ENCODE measurements at regions not wholly inside any gene's neighbourhood (a gene's known extent, or its start where the extent isn't known, plus 50 kb on each side); places are given as distances from the start of the nearest gene placed in this dataset.
"Not testable (repeated sequence)": the region's sequence is repeated elsewhere in the genome, so short reads cannot be mapped to it uniquely, and the experiment has no call there.

DNA sequence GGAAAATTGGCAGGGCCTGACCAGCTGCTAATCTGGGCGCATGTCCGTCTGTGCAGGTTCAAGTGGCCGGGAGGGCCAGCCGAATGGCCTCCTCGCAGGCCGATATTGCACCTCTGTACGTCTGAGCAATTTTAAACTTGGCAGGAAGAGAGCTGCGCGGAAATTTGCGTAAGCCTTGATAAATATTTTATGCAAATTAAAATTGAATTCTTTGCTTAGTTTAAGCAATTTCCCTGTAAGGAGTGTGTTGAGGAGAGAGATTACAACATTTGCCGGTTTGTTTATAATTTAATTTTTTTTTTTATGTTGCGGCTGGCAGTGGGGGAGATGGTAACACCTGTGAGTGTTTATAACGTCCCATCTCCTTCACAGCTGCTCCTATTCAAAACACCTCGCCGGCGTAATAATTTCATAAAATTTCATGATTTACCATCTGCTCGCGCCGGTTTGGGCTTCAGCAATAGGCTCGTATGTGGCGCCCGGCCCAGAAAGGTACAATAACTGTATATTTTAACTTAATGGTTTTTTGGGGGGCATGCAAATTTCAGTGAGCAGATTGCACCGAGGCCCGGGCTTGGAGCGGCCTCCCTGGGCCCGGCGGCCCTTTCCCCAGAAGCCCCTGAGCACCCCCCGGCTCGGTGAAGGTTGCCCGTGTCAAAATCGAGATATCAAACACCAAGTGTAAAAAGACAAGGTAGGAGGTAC lies 269.4 kb upstream of the MVB12B start:
- no peak for DNase-seq

DNA sequence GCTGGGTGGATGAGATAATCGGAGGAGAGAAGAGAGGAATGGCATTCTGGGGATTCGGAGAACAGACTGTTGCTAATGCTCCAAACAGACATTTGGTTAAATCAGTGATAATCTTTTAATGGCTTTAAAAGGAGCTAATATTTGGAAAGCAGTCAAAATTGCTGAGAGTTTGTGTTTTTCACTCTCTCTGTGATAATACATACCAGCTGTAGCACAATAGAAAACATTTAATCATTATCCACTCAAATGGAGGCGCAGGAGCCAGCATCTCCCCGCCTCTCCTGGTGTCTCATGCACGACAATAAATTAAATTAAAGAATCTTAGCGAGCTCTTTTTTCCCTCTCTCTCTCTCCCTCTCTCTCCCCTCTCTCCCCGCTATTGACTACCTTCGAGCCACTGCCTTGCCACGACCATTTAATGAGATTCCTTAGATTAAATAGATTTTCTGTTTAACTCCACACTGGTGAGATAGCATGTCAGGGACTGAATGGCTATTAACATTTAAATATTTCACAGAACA lies 268.6 kb upstream of the MVB12B start:
- no peak for DNase-seq

DNA sequence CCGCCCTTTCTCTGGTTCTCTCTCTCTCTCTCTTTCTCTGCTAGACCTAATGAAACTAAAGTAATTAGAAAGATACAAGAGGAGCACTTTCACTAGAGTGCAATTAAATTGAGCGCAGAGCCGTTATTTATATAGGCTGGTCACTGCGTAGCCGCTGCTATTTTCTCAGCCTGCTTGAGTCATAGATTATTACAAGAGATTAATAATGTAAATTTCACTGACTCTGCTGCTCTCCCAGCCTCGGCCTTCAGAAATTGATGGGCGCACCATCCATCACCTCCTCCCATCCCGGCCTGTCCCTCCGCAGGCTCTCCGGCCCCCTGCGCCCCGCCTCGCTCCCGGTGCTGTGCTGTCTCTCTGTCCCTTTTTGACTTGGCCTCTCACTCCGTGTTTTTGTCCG lies 268.0 kb upstream of the MVB12B start:
- no peak for DNase-seq

DNA sequence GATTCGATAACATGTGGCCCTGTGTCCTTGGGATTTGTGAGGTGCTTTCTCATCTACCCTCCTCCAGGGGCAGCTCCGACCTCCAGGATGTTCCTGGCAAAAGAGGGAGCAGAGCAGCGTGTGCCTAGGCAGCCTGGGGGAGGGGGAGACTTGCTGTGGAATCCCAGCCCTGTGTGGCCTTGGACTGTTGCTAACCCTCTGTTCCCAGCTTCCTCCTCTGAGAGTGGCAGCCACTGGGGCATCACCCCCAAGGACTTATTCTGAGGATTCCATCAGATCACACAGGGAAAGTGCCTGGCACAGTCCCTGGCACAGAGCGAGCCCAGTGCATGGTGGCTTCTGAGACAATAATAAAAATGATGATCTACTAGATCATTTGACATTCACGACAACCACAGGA lies 265.1 kb upstream of the MVB12B start:
- no peak for DNase-seq

DNA sequence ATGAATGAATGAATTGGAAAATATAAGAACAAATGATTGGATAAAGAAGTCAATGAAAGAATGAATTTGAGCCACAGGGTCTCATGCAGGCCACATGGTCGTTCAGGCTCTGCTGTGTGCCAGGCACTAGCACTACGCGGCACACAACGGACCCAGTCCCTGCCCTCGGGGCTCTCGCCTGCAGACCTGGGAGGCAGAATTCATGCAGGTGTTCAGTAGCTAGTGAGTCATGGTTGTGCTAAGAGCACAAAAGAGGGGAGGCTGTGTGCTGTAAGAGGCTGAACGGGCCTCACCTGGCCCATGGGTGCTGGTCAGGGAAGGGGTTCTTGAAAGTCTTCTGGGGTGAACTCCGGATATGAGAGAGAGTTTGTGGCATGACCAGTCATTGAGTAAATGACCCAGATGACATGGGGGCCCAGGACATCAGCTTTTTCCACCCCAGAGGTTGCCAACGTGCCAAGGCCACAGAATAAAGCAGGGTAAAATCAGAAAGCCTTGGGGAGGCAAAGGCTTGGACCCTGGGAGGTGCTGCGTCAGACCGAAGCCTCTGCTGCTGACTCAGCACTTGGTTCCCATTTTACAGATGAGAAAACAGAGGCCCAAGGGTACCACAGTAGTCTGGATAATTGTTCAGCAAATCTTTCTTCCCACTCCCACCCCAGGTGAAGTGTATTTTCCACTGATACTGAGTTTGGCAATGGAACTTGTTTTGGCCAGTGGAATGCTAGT lies 264.3 kb upstream of the MVB12B start:
- DNase-seq = no peak

DNA sequence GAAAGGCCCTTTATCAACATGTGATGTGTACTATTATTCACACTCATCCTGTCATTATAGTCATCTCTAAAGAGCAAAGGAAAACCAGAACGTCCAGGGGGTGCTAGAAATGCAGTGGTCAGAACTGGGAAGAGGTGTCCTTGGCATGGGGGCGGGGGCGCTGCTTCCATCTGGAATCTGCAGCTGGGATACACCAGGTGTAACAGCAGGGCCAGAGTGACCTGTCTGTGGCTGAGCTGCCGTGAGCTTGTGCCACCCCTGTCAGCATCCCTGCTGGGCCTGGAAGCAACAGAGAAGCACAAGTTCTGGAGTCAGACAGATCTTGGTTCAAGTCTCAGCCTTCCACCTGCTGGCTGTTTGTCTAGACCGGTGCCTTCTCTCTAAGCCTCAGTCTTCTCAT lies 263.3 kb upstream of the MVB12B start:
- DNase-seq = no peak

DNA sequence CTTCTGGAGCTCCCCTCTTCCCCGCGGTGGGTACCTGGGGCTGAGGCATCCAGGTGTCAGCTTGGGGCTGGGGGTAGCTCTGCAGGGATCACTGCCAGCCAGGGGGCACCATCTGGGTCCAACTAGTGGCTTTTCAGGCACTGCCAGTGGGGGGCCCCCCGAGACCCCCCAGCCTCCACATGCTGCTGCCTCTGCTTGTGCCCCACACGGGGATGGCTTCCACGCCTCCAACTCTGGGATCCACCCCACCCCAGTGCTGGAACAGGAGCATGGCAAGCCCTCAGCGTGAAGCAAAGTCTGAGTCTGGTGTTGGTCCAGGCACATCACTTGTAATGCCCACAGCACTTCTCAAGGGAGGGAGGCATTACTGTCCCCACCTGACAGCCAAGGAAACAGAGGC lies 260.5 kb upstream of the MVB12B start:
- no peak for DNase-seq

DNA sequence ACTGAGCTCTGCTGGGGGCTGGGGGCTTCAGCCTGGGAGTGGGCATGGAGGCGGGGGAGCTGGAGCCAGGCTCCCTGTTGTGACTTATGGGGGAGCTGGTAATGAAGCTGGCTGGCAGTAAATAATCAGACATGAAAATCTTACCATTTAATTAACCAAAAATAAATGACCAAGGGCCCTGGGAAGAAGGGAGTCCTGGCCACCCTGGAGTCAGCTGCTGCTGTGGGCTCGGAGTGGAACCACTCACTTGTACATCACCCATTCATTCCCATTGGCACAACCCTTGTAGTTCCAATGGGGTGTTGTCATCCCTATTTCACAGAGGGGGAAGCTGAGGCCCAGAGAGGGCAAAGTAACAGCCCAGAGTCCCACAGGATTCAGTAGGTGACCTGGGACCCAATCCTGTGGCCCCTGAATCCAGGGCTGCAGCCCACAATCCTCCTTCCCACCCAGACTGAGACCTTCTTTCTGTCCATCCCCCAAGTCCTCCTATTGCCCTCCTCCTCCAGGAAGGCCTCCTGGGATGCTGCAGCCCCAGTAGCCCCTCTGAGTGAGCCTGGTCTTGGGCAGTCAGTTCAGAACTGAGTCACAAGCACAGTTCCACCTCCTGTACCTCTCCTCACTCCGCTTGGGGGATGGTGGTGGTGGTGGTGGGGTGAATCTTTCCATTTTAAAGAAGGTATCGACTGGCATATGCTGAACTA lies 259.4 kb upstream of the MVB12B start:
- no peak for DNase-seq

DNA sequence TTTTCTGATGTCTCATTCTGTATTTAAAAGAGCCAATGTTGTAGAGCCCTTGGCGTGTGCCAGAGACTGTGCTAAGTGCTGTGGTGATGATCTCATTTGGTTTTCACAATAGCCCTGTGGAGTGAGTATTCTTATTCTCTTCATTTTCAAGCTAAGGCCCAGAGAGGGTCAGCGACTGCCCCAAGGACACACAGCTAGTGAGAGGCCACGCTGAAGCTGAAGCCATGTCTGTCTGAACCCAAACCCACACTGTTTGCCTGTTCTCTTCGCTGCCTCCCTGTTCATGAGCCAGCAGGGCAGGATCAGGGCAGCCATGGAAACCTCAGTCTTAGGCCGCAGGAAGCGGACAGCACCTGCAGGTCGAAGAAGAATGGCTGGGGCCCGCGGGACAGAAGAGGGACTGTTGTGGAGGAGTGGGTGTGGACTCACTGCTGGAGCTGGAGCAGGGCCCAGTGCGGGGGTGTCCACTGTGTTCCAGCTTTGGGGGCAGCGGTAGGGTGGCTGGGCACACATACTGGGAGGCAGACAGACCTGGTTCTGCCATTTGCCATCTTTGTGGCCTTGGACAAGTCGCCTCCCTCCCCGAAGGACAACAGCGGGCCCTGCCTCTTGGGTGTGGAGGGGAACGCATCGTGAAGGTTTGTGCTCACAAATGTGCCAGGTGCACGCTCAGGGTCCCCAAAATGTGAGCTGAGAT lies 257.9 kb upstream of the MVB12B start:
- DNase-seq = no peak

DNA sequence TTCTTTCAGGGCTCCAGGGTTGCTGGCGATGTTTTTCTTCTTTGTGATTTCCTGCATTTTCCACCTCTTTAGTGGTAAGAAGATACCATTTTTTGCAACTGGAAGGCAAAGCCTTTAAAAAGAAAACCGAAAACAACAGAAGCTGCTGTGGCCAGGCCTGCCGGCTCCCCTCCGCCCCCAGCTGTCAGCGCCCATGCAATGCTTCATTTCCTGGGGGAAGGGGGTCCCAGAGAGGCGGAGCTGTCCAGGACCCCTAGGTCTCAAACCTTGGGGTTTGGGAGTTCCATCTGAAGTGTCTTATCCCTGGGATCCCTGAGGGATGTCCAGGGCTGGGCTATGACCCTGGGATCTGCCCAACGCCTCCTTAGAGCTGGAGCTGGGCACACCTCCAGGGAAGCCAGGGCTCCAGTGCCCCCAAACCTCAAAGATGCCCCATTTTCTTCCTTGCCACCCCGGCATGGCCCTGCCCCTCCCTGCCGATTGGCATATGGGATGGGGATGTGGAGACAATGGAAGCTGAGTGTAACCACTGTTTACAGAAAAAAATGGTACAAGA lies 257.2 kb upstream of the MVB12B start:
- no peak for DNase-seq

DNA sequence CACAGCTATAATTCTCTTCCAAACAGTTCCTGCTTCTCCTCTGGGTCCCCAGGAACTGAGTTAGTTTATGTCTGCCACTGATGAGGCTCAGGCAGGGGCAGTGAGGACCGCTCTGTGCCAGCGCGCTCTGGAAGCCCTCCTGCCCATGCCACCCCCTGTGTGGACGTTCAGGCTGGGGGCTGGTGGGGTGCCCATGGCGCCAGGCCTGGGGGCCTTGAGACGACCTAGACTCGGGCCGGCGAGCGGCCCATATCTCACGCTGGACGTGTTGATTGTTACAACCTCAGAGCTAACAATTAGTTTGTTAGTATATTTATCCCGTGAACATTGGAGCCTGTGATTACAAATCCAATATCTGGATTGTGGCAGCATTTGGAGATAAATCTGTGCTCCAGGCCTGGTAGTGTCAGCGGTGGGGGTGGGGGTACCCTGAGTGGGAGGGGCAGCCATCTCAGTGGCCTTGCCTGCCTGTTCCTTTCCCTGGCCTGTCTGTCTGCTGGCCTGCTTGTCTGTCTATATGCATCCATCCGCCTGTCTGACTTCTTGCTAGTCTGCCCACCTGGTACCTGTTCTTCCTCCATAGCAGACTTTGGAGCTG lies 256.5 kb upstream of the MVB12B start:
- DNase-seq = no peak

DNA sequence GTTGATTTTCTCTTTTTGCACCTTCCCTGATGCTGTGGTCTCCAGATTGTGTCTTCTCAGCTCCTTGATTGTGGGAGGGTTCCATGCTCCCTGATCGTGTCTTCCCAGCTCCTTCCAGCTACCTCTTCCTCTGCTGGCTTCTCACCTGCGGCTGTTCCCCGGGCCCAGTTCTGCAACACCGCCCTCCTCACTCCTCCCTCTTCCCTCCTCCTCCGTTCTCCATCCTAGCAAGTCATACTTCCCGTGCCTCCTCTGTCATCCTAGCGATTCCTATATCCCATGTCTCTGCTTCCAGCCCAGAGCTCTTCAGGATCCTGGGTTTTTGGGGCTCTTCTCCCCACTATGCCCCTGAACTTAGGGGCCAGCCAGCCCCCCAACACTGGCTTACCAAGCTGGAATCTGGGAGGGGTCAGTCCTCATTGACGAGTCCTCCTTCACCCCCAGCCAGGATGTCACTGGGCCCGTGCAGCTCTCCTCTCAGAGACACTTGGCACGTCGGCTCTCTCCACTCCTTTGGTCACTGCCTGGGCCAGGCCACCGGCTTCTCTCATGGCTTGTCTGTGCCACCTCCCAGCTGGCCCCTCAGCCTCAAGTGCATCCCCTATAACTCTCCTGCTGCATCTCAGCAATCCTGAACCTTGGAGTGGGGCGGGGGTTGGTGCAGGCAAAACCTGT lies 255.4 kb upstream of the MVB12B start:
- no peak for DNase-seq

DNA sequence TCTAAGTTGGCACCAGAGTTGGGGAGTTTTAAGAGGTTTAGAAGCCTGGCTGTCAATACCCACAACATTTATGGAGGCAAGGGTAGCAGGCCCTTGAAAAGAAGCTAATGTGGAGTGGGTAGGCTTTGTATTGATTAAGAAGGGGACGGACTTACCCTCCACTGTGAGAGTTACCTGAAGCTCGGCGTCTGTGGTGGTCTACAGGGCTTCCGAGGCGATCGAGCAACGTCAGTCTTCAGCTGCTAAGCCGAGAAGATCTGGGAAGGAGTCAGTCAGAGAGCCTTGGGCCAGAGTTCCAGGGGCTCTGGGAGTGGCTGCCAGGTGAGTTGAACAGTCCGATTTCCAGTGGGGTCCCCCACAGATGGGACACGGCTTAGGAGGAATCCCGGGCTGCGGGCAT lies 249.0 kb upstream of the MVB12B start:
- DNase-seq = not testable (repeated sequence)

DNA sequence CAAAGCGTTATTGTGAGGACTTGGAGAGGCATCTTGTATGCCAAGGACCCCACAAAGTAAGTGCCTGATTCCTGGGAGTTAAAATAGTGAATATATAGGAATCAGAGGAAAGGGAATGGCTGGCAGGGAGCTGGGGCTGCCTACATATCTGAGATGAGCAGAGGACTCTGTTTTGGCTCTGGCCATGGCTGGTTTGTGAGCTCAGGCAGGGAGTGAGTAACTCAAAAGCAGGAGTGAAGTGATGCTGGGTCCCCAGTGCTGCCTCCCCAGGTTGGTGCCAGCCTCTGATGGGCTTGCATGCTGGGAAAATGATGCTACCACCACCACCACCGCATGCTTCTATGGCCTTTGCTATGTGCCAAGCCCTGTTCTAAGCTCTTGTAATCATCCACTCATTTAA lies 246.0 kb upstream of the MVB12B start:
- DNase-seq = no peak

DNA sequence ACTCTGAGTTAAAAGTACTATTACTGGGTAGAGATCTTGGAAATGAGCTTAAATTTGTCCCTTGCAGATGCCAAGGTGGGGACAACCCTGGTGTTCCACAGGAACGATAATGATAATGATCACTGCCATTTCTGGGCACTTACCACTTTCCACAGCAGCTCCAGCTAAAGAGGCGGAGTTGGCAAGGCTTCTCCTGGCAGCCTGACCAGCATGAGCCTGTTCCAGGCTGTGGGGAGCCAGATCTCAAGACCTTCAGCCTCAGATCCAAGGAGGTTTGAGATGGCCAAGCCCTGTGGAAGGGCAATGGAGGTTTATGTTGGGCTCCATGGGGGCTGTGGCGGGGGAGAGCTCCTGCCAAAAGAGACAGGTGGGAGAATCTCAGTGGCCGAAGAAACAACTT lies 244.9 kb upstream of the MVB12B start:
- DNase-seq = no peak

DNA sequence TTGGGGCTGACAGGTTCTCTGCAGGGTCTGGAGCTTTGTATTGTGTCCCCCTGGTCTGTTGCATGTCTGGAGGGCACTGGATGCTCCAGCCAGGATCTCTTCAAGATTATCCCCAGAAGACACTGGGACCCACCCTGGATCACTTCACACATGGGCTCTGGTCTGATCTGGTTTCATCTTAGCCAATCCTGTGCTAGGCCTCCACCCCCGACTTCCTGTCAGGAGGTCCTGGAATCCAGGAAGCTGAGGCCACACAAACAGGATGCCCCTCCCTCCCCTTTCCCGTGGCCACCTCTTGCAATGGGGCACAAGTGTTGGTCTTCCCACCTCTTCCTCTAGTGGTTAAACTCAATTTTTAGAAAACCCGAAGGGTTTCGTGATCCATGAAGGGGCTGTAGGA lies 242.6 kb upstream of the MVB12B start:
- DNase-seq = no peak

DNA sequence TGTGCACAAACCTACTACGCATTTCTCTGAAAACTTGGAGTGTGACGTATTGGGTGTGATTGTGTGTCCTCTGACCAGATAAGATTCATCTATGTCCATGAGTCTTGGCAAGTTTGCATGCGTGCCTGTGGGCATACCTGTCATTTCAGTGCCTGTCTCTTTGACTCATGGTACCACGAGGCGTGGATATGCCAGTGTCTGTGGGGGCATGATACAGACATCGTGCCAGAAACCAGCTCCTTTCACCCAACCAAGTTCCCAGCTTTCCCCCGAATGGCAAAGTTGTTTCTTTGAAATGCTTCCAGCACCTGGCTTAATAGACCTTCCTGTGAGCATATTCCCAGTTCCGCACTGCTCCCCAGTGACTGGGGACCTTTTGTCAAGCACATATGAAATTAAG lies 241.9 kb upstream of the MVB12B start:
- no peak for DNase-seq

DNA sequence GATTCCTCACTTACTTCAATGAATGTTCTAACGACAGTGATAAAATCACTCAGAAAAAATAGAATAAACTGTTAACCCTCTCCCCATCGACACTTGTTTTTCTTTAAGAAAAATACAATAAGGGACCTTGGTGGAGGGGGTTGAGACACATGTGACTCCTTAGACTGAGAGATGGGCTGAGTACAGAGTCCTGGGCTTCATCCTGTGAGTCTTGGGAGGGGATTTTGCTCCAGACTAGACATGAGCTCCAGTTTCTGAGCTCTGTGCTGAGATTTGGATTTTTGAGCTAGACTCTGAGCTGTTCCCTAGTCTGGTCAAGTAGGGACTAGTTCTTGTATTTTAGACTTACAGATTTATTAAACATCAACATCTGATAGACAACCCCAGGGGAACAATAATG lies 241.5 kb upstream of the MVB12B start:
- no peak for DNase-seq

DNA sequence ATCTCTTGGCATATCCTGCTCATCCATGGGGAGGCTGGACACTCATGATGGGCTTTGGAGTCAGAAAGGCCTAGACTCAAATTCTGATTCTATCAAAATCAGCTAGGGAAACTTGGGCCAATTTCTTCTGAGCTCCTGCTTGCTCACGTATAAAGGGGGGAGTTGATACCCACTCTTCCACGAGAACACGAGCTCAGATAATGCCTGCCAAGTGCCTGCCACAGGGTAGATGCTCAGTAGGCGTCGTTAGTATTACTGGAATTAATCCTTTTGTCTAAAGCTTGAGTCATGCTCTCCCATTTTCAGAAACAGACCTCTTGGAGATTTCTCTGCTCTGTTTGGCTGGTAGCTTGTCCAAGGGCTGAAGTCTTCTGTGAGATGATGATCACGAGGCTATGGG lies 238.3 kb upstream of the MVB12B start:
- no peak for DNase-seq

DNA sequence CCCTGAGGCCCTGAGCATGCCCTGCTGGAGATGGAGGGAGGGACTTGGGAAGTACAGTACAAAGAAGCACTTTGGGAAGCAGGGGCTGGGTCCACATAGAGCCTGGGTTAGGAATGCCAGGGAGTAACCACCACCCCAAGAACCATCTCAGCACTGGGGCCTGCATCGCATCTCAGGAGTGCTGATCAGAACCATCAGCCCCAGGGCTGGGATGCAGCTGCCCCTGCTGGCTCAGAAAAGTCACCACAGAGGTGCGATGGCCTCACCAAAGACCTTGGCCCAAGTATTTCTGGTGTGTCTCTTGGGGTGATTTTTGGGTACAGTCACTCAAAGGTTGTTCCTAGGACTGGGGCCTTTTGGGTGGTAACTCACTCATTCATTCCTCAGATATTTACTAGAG lies 236.8 kb upstream of the MVB12B start:
- DNase-seq = no peak

DNA sequence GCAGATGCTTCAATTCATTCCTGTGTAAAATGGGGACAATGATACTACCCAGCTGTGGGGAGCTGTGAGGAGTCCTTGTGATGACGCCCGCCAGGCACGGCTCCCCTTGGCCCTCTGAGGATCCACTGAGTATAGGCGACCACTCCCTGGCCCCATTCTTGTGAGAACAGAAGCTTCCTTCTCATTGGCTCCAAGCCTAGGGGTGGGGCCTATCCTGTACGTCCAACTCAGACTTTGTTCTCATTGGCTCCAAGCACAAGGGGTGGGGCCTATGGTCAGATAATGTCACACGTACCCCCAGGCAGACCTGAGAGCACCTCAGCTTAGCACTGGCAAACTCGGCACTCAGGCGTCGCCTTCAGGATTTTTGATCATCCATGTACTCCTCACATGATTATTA lies 232.9 kb upstream of the MVB12B start:
- DNase-seq = no peak

DNA sequence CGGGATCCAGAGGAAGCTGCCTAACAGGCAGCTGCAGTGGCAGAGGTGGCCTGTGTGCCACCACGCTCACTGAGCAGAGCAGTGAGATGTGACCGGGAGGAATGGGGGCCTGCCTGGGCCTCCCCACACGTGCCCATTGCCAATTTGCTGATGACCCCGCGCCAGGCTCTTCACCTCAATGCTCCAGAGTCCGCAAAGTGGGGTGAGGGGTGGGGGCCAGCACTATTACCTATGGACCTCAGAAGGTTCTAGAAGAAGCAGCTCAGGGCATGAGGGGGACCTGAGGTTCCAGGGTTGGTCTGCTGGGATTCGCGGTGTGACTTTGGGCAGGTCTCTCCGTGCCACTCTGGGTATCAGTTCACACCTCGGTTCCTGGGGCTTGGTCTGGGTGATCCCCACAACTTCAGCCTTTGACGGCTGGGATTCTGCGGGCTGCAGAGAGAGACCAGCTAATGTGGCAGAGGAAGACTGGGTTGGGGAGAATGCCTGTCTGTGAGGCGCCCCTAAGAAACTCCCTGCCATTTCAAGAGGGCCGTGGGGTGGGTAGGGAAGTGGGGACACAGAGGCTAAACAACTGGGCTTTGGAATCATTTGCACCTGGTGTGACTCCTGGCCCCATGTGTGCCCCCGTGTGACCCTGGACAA lies 231.0 kb upstream of the MVB12B start:
- no peak for DNase-seq

Measured in OCI-M1 (cell line).